HUES48 (cell line): ENCODE measurements at regions not wholly inside any gene's neighbourhood (a gene's known extent, or its start where the extent isn't known, plus 50 kb on each side); places are given as distances from the start of the nearest gene placed in this dataset.

Experiments
- H3K27ac ChIP-seq: one replicate; pipeline ENCODE4 v1.7.0; 2013; ENCODE audit warnings: low read depth, low read length, inconsistent platforms
- H3K27me3 ChIP-seq: 2 replicates; pipeline ENCODE4 v1.6.1; 2013; ENCODE audit warnings: mild to moderate bottlenecking, low read length; ENCODE audit not compliant: control insufficient read depth, insufficient read depth
- H3K36me3 ChIP-seq: 2 replicates; pipeline ENCODE4 v1.6.1; 2013; ENCODE audit warnings: low read length; ENCODE audit not compliant: control insufficient read depth, insufficient read depth
- H3K4me1 ChIP-seq: 2 replicates; pipeline ENCODE4 v1.6.1; 2013; ENCODE audit warnings: mild to moderate bottlenecking, low read length; ENCODE audit not compliant: control insufficient read depth, insufficient read depth
- H3K4me3 ChIP-seq: 2 replicates; pipeline ENCODE4 v1.5.1; 2013; ENCODE audit warnings: mild to moderate bottlenecking, low read depth, low read length
- H3K9ac ChIP-seq: 2 replicates; pipeline ENCODE4 v1.6.1; 2013; ENCODE audit warnings: mild to moderate bottlenecking, low read depth, low read length, moderate library complexity
- H3K9me3 ChIP-seq: 2 replicates; pipeline ENCODE4 v1.6.1; 2013; ENCODE audit warnings: low read length; ENCODE audit not compliant: control insufficient read depth, insufficient read depth

DNA sequence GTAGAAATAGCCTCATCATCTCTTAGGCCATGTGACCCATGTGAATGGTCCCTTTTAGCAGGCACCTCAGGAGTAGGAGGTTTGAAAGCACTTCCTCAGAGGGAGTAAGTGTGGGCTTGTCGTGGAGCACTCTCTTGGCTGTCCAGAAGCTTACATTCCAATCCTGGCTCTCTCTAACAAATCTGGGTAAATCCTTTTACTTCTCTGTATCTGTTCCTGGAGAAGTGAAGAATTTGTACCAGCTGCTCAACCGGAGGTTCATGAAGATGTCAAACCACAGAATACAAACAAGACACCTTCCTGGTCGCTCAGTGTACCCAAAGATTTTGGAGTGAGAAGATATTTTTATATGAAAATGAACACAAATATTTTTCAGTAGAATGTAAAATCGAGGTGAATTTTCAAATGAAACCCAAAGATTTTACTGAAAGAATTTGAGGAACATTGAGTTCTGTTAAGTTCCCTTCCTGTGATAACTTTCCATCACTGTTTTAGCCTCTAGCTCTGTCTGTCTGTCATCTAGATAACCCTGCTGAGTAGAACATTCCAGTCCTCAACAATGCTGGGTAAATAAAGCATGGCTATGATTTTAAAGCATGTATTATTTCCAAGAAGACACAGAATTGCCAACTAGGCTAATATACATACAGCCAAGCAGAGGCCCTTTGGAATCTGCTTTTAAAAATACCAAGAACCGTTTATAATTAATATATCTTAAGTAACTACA, 263.9 kb upstream of the RGS6 start:
- peaks cover 21% of the 10 kb centered on the region for H3K36me3 ChIP-seq
- no peaks in the 10 kb centered on the region for H3K27me3 ChIP-seq
- no peaks in the 10 kb centered on the region for H3K9me3 ChIP-seq
- H3K4me1 ChIP-seq, result no peaks in the 10 kb centered on the region
- H3K27ac ChIP-seq, result no peak overlapping the region
- H3K9ac ChIP-seq, result no peak overlapping the region
- H3K4me3 ChIP-seq, result no peak overlapping the region

DNA sequence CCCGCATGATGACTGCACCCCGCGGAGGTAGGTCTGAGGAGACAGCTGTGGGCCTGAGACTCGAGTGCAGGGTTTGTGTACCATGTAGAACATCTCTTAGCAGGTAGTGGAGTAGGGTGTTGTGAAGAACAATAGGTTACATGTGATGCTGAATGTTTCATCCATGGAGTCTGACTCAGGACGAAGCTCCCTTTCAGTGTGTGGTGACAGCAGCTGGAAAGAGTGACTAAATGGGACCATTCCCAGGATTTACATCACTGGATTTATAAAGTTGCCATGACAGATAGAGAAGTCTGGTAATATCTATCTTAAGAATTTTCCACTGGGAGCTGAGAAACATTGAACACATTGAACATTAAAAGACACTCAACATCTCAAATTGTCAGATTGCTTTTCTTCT, 259.6 kb upstream of the RGS6 start:
- Histone ChIP-seq H3K9me3 (no peaks in the 10 kb centered on the region; the same call in none of the 2 replicates), H3K27ac (no peak overlapping the region), H3K9ac (no peak overlapping the region), H3K27me3 (no peaks in the 10 kb centered on the region), H3K4me1 (peaks cover 8% of the 10 kb centered on the region), H3K4me3 (no peak overlapping the region), H3K36me3 (peaks cover 27% of the 10 kb centered on the region)

DNA sequence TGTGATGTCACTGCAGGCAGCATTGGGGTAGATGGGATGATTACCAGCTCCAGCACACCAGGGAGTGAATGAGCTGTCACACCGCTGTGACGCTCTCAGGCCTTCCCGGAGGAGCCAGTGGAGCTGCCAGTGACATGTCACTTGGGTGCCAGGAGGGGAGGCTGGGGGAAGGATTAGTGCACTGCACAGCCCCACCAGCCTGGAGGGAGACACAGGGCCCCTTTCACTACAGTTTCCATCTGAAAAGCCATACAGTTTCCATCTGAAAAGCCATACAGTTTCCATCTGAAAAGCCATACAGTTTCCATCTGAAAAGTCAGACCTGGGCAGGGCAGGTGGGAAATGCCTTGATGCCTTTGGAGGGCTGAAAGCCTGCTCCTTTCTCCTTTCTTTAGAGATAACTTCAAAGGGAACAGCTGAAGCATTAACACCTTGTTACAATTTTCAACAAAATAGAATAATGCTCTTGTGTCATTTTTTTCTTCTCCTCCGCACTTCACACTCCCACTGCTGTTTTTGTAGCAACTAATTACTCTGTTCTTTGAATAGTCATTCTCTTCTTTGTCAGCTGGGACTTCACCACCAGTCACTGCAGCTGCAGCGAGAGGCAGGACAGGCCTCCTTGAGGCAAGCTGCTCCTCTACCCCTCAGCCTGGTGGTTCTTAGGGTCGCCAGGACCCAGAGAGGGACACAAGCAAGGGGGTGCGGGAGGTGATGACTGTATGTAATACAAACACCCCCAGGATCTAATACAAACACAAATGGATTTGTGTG, 256.9 kb upstream of the RGS6 start:
- H3K9me3 ChIP-seq, result no peaks in the 10 kb centered on the region; the same call in none of the 2 replicates
- H3K27me3 ChIP-seq, result no peaks in the 10 kb centered on the region
- H3K4me3 ChIP-seq, result no peak overlapping the region
- peaks cover 27% of the 10 kb centered on the region for H3K36me3 ChIP-seq
- H3K9ac ChIP-seq, result no peak overlapping the region
- peak overlapping the region; percentile 91 for H3K27ac ChIP-seq
- H3K4me1 ChIP-seq, result peaks cover 8% of the 10 kb centered on the region

DNA sequence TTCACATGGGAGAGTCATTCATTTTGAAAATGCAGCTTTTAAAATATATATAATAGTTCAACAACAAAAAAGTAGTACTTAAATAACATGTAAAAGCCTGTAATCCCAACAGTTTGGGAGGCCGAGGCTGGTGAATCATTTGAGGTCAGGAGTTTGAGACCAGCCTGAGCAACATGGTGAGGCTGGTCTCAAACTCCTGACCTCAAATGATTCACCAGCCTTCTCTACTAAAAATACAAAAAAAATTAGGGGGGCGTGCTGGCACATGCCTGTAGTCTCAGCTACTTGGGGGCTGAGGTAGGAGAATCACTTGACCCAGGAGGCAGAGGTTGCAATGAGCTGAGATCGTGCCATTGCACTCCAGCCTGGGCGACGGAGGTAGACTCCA, 256.3 kb upstream of the RGS6 start:
- H3K4me1 ChIP-seq, result peaks cover 11% of the 10 kb centered on the region
- peaks cover 27% of the 10 kb centered on the region for H3K36me3 ChIP-seq
- H3K27ac ChIP-seq, result peak overlapping the region; percentile 91
- no peak overlapping the region for H3K9ac ChIP-seq
- no peaks in the 10 kb centered on the region; the same call in none of the 2 replicates for H3K9me3 ChIP-seq
- H3K27me3 ChIP-seq, result no peaks in the 10 kb centered on the region
- no peak overlapping the region for H3K4me3 ChIP-seq

DNA sequence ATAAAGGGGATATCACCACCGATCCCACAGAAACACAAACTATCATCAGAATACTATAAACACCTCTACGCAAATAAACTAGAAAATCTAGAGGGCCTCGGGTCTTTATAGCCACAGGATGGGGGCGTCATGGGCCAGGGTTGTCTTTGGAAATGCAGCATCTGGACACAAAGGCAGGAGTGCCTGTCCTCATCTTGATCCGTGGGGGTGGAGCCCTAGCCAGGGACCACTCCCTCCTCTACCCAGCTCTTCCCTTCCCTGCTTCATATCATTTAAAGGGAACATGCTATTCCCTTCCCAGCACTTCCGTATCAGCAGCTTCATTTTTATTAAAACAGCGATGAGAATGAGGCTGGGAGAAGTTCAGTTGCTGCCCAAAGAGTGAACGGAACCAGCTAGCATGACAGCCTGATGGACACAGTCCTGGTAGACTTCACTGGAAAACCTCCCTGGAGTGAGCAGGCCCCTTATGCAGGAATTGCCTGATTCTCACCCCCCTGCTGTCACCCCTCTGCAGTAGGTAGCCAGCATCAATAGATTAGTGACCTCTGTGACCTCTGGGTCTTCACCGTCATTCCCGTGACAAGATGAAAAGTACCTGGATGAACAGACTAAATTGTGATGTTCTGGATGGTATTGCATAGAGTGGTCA, 251.4 kb upstream of the RGS6 start:
- Histone ChIP-seq H3K9me3 (no peaks in the 10 kb centered on the region; the same call in 1 of the 2 replicates), H3K4me3 (no peak overlapping the region), H3K27me3 (no peaks in the 10 kb centered on the region), H3K36me3 (peaks cover 8% of the 10 kb centered on the region; the same call in 1 of the 2 replicates), H3K9ac (no peak overlapping the region), H3K4me1 (peaks cover 15% of the 10 kb centered on the region), H3K27ac (peak overlapping the region; percentile 74)

DNA sequence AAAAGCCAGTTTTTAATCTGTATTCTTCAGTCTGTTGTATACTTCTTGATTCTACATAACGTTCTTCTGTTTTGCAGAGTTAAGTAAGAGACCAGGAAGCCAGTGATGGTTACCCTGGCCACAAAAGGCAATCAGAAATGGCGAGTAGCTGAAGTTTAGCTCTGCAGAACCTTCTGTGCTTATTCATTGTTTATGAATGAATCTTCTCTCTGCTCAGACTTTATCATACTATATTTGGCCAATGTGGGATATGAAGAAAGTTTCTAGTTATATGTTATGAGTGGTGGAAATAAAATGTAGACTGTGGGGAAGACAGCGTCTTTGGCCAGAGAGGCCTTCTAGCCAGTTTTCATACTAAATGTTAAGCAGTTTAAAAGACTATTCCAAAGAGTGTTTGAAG, 249.9 kb upstream of the RGS6 start:
- Histone ChIP-seq H3K9ac (no peak overlapping the region), H3K36me3 (peaks cover 12% of the 10 kb centered on the region; the same call in 1 of the 2 replicates), H3K9me3 (no peaks in the 10 kb centered on the region; the same call in 1 of the 2 replicates), H3K27ac (no peak overlapping the region), H3K4me1 (peaks cover 15% of the 10 kb centered on the region), H3K4me3 (no peak overlapping the region), H3K27me3 (no peaks in the 10 kb centered on the region)

DNA sequence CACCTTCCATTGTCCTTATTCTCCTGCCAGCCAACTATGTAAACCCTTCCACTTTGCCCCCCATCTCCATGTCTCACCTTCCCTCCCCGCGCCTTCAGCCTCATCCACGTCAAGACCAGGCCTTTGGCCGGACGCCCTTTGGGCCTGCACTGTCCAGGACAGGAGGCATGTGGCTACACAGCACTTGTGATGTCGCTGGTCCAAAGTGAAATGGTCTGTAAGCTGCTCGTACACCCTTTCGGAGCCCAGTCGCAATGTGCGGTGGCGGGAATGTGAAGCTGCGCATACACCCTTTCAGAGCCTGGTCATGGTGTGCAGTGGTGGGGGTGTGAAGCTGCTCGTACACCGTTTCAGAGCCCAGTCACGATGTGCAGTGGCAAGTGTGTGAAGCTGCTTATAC, 247.9 kb upstream of the RGS6 start:
- Histone ChIP-seq H3K27ac (no peak overlapping the region), H3K36me3 (peaks cover 12% of the 10 kb centered on the region; the same call in 1 of the 2 replicates), H3K4me3 (no peak overlapping the region), H3K9ac (no peak overlapping the region), H3K9me3 (no peaks in the 10 kb centered on the region), H3K4me1 (peaks cover 15% of the 10 kb centered on the region), H3K27me3 (no peaks in the 10 kb centered on the region)

DNA sequence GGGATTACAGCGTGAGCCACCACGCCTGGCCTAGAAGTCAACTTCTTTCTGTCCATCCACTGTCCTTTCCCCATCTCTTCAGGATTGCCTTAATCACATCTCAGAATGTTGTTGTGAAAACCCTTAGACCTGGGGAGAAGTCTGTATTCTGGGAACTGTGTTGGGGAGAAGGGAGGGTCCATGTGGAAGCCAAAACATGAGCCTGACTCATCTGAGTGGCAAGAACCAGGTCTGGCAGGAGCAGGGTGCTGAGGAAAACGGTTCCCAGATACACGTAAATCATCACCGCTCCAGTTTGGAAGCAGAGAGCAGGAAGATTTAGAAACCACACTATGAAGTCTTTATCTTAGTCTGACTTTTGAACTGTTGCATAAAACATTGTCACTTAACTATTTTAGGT, 245.6 kb upstream of the RGS6 start:
- Histone ChIP-seq H3K9ac (no peak overlapping the region), H3K4me3 (no peak overlapping the region), H3K27me3 (no peaks in the 10 kb centered on the region), H3K4me1 (peaks cover 4% of the 10 kb centered on the region), H3K27ac (no peak overlapping the region), H3K36me3 (peaks cover 15% of the 10 kb centered on the region), H3K9me3 (no peaks in the 10 kb centered on the region)

DNA sequence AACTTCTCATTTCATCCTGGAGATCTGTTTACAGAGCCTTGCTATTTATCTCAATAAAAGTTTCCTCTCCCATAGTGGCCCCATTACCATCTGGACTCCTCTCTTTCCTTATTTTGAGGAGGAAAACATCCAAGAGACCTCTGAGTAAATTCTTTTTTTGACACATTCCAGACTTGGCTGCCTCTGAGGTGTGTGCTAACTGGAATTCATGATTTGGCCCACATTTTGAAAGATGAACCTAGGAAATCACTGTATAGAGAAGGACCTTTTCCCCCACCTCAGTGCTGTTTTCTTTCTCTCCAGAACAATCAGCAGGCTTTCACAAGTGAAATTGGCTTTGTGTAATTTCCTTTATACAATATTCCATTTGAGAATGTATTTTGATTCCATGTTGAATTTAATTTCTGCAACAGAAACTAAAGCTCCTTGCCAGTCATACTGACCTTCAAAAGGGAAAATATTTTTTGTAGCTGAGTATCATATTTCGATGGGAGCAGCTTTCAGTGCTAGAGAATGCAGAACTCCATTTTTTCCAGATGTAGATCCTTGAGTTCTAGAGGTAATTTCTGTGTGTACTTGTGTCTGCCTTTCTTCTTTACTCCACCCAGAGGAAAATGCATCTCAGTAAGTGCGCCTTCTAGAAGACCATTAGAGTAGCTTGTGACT, 244.9 kb upstream of the RGS6 start:
- H3K9me3 ChIP-seq, result no peaks in the 10 kb centered on the region

DNA sequence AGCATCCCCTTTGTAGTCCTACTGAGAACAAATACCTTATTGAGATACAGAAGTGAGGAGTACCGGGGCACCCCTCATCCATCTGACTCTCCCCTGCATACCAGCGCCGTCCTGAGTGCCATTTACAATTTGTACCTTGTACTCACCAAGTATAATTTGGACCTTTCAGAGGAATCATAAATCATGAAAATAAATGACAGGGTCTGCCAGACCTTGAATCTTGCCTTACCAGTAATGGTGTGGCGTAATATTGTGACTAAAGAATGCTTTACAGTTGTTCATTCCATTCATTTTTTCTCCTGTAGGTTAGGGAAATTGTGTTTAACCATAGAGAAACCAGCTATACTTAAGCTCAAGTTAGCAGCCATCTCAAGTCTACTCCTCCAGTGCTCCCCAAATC, 243.7 kb upstream of the RGS6 start:
- no peak overlapping the region for H3K27ac ChIP-seq
- H3K4me3 ChIP-seq, result no peak overlapping the region
- no peak overlapping the region for H3K9ac ChIP-seq
- H3K9me3 ChIP-seq, result no peaks in the 10 kb centered on the region
- H3K4me1 ChIP-seq, result no peaks in the 10 kb centered on the region
- H3K36me3 ChIP-seq, result peaks cover 15% of the 10 kb centered on the region
- H3K27me3 ChIP-seq, result no peaks in the 10 kb centered on the region

More for the DNA sequence above, 244.9 kb upstream of the RGS6 start:
- Histone ChIP-seq H3K36me3 (peaks cover 15% of the 10 kb centered on the region), H3K4me1 (no peaks in the 10 kb centered on the region), H3K27me3 (no peaks in the 10 kb centered on the region), H3K4me3 (no peak overlapping the region), H3K9ac (no peak overlapping the region), H3K27ac (no peak overlapping the region)
